IMR-90 (cell line): ENCODE measurements at regions not wholly inside any gene's neighbourhood (a gene's known extent, or its start where the extent isn't known, plus 50 kb on each side); places are given as distances from the start of the nearest gene placed in this dataset.

Experiments used
- ATAC-seq: fragments of 200-7000 bp; cut with Tn5 transposase; 2 replicates; pipeline ENCODE4 v1.9.1; 2020; ENCODE audit warnings: low read depth, mild to moderate bottlenecking, moderate library complexity
- BruUV-seq: library from RNA; stranded (reverse); fragments of 400-500 nt; replicated peaks from 2 replicates; lab custom pipeline; 2021; lab: Mats Ljungman, UMichigan
- CTCF ChIA-PET: fragments of 300-600 bp; formaldehyde crosslinking; extraction: SDS; loops from one replicate; lab custom pipeline; 2021; ENCODE audit warnings: antibody characterized with exemption; lab: Yijun Ruan, JAX
- POLR2A ChIA-PET: fragments of 300-600 bp; sonication (Branson Sonifier 250); formaldehyde crosslinking; loops from one replicate; lab custom pipeline; 2022; ENCODE audit warnings: antibody characterized with exemption; ENCODE audit not compliant: unreplicated experiment; lab: Charles Lee
- DNase-seq: peaks from one replicate; pipeline ENCODE4 v3.0.0; 2013
- H2AFZ ChIP-seq: replicated peaks from 2 replicates; pipeline ENCODE3; 2013; ENCODE audit warnings: low read length, mild to moderate bottlenecking; ENCODE audit not compliant: poor library complexity
- H2AK5ac ChIP-seq: 2 replicates; pipeline ENCODE4 v1.6.1; 2013; ENCODE audit warnings: low read depth, low read length, inconsistent platforms
- H2AK9ac ChIP-seq: replicated peaks from 2 replicates; pipeline ENCODE3; 2013; ENCODE audit warnings: mild to moderate bottlenecking, low read depth, low read length, moderate library complexity; ENCODE audit not compliant: poor library complexity
- H2BK120ac ChIP-seq: 2 replicates; pipeline ENCODE4 v1.6.1; 2013; ENCODE audit warnings: low read depth, low read length, inconsistent platforms
- H2BK15ac ChIP-seq: 3 replicates; pipeline ENCODE4 v1.6.1; 2013; ENCODE audit warnings: low read depth, low read length, inconsistent platforms
- H2BK20ac ChIP-seq: 2 replicates; pipeline ENCODE4 v1.6.1; 2013; ENCODE audit warnings: low read depth, mild to moderate bottlenecking, inconsistent platforms, low read length, moderate library complexity
- H2BK5ac ChIP-seq: 2 replicates; pipeline ENCODE4 v1.6.1; 2013; ENCODE audit warnings: mild to moderate bottlenecking, low read depth, low read length, inconsistent platforms; ENCODE audit not compliant: poor library complexity, severe bottlenecking
- H3K14ac ChIP-seq: replicated peaks from 2 replicates; pipeline ENCODE4 v1.6.1; 2013; ENCODE audit warnings: low read depth, low read length, inconsistent platforms
- H3K18ac ChIP-seq: 2 replicates; pipeline ENCODE4 v1.6.1; 2013; ENCODE audit warnings: low read depth, low read length, control low read depth
- H3K23ac ChIP-seq: 2 replicates; pipeline ENCODE4 v1.6.1; 2013; ENCODE audit warnings: low read depth, low read length, inconsistent platforms
- H3K27ac ChIP-seq: 2 replicates; pipeline ENCODE4 v1.5.1; 2013; ENCODE audit warnings: mild to moderate bottlenecking, control low read depth, low read length; ENCODE audit not compliant: insufficient read depth
- H3K27me3 ChIP-seq: 2 replicates; pipeline ENCODE4 v1.6.1; 2013; ENCODE audit warnings: low read length; ENCODE audit not compliant: control insufficient read depth, insufficient read depth
- H3K36me3 ChIP-seq: 2 replicates; pipeline ENCODE4 v1.6.1; 2013; ENCODE audit warnings: low read length, mixed read lengths; ENCODE audit not compliant: control insufficient read depth, insufficient read depth
- H3K4ac ChIP-seq: 2 replicates; pipeline ENCODE4 v1.6.1; 2013; ENCODE audit warnings: low read depth, low read length, inconsistent platforms
- H3K4me1 ChIP-seq: 2 replicates; pipeline ENCODE4 v1.6.1; 2013; ENCODE audit warnings: low read length, mixed read lengths; ENCODE audit not compliant: control insufficient read depth, insufficient read depth
- H3K4me2 ChIP-seq: 2 replicates; pipeline ENCODE4 v1.6.1; 2013; ENCODE audit warnings: low read depth, mild to moderate bottlenecking, control low read depth, low read length, moderate library complexity
- H3K4me3 ChIP-seq: 2 replicates; pipeline ENCODE4 v1.5.1; 2013; ENCODE audit warnings: low read depth, mild to moderate bottlenecking, control low read depth, low read length, moderate library complexity; ENCODE audit not compliant: insufficient read depth
- H3K56ac ChIP-seq: 2 replicates; pipeline ENCODE4 v1.6.1; 2013; ENCODE audit warnings: low read length, inconsistent platforms; ENCODE audit not compliant: insufficient read depth; ENCODE audit errors: extremely low read depth
- H3K79me1 ChIP-seq, 2 experiments: 2 replicates each; pipeline ENCODE4 v1.6.1; 2013; ENCODE audit warnings: low read length in 2 of 2, inconsistent platforms in 1 of 2, low read depth in 1 of 2
- H3K9ac ChIP-seq: 2 replicates; pipeline ENCODE4 v1.6.1; 2013; ENCODE audit warnings: low read depth, low read length, control low read depth
- H3K9me1 ChIP-seq: 2 replicates; pipeline ENCODE4 v1.6.1; 2013; ENCODE audit warnings: low read length, inconsistent platforms; ENCODE audit not compliant: insufficient read depth
- H3K9me3 ChIP-seq: 2 replicates; pipeline ENCODE4 v1.6.1; 2013; ENCODE audit warnings: low read length; ENCODE audit not compliant: control insufficient read depth, insufficient read depth
- H4K20me1 ChIP-seq: 2 replicates; pipeline ENCODE4 v1.6.1; 2013; ENCODE audit warnings: low read length, inconsistent platforms; ENCODE audit not compliant: insufficient read depth
- H4K5ac ChIP-seq: 2 replicates; pipeline ENCODE4 v1.6.1; 2013; ENCODE audit warnings: mild to moderate bottlenecking, low read depth, low read length, control low read depth
- H4K8ac ChIP-seq, 2 experiments: 2 replicates each; pipeline ENCODE4 v1.6.1; 2013; ENCODE audit warnings: low read depth in 2 of 2, low read length in 2 of 2, control low read depth in 1 of 2, inconsistent platforms in 1 of 2
- H4K91ac ChIP-seq: 2 replicates; pipeline ENCODE4 v1.6.1; 2013; ENCODE audit warnings: low read depth, low read length, inconsistent platforms; ENCODE audit not compliant: insufficient read depth
- CEBPB ChIP-seq: IDR thresholded peaks from 2 replicates; pipeline ENCODE4 v1.6.1; 2012; ENCODE audit warnings: low read depth, low read length, improper control_type of control experiment
- CTCF ChIP-seq: conservative IDR thresholded peaks from 2 replicates; pipeline ENCODE4 v1.5.1; 2012; ENCODE audit warnings: mild to moderate bottlenecking, low read depth, low read length, improper control_type of control experiment
- RAD21 ChIP-seq: IDR thresholded peaks from 2 replicates; pipeline ENCODE4 v1.6.1; 2012; ENCODE audit warnings: low read length, improper control_type of control experiment
- RCOR1 ChIP-seq: IDR thresholded peaks from 2 replicates; pipeline ENCODE4 v1.6.1; 2012; ENCODE audit warnings: mild to moderate bottlenecking, low read length, improper control_type of control experiment; ENCODE audit not compliant: insufficient replicate concordance
- SMC3 ChIP-seq: fragments of 150-350 bp; IDR thresholded peaks from 2 replicates; pipeline ENCODE4 v1.6.1; 2016; ENCODE audit warnings: low read depth, mild to moderate bottlenecking, antibody characterized with exemption, low read length, moderate library complexity
- WGBS, 2 experiments: methylation state at CpG; one replicate each; pipeline versions ENCODE4 v1.1.5 to v1.1.7; 2013; ENCODE audit warnings: missing lambda C conversion rate in 2 of 2; ENCODE audit not compliant: insufficient read length in 1 of 2; ENCODE audit errors: extremely low coverage in 2 of 2; 5-methylcytosine and 5-hydroxymethylcytosine counted together
- dilution Hi-C: fragments of 300-500 bp; cut with HindIII; formaldehyde crosslinking; loops from one replicate; pipeline ENCODE4 v1.14.3; 2018; ENCODE audit warnings: low sequenced_read_pairs; ENCODE audit not compliant: unreplicated experiment
- in situ Hi-C: fragments of 300-500 bp; cut with MboI; formaldehyde crosslinking; loops from 3 replicates; pipeline ENCODE4 v1.14.3; 2019; ENCODE audit warnings: low sequenced_read_pairs, inconsistent platforms, mixed read lengths
- intact Hi-C: fragments of 100-400 bp; cut with micrococcal nuclease; formaldehyde crosslinking; loops from 2 replicates; pipeline ENCODE4 v1.10.0; 2022

DNA sequence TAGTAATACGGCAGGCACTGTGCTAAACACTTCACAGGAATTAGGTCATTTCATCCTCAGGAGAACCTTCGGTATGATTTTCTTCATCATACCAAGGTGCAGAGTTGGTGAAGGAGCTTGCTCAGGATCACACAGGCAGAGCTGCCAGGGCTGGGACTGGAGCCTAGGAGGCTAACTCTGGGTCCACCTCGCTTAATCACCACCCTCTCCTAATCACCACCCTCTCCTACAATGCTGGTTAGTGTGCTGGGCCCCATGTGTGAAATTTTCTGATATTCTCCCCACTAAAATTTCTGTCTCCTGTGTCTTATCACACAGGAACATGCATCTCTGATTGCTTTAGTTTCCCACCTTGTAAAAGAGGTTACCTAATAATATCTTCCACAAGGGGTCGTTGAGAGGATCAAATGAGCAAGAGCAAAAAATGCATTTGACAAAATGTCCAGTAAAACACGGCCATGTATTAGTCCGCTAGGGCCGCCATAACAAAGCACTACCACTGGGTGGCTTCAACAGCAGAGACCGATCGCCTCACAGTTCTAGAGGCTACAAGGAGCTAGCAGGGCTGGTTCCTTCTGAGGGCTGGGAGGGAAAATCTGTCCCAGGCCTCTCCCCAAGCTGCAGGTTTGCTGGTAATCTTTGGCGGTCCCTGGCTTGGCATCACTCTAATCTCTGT, 128.2 kb upstream of the NFIB start:
- peaks cover 13% of the 10 kb centered on the region for H3K27me3 ChIP-seq
- H3K79me1 ChIP-seq: no peaks in the 10 kb centered on the region
- H3K4ac ChIP-seq: no peak overlapping the region
- H4K91ac ChIP-seq: no peak overlapping the region
- ATAC-seq: peak; percentile 42; the same call in 1 of the 2 replicates
- H2BK15ac ChIP-seq: no peak overlapping the region
- H4K8ac ChIP-seq: no peak overlapping the region
- no peaks in the 10 kb centered on the region for H3K9me1 ChIP-seq
- in situ Hi-C loops (loop anchor here (25.0 kb wide), 1 partner anchor 1405 kb away; no protein-coding TSS in a partner anchor), dilution Hi-C loops (loop anchor here (25.0 kb wide), 1 partner anchor 1005 kb away; no protein-coding TSS in a partner anchor), intact Hi-C loops (loop anchor here (5.0 kb wide), 1 partner anchor 325 kb away; no protein-coding TSS in a partner anchor)
- H3K9me3 ChIP-seq: no peaks in the 10 kb centered on the region
- no peak overlapping the region for H2AFZ ChIP-seq
- peaks cover 7% of the 10 kb centered on the region; the same call in 1 of the 2 replicates for H3K4me1 ChIP-seq
- no peak overlapping the region for H3K56ac ChIP-seq
- H2AK9ac ChIP-seq: no peak overlapping the region
- H3K4me3 ChIP-seq: no peak overlapping the region
- no peak overlapping the region for H2BK120ac ChIP-seq
- POLR2A ChIA-PET: no interaction called here
- H3K4me2 ChIP-seq: no peak overlapping the region
- DNase-seq: peak; percentile 5
- H3K23ac ChIP-seq: no peak overlapping the region
- H2AK5ac ChIP-seq: no peak overlapping the region
- no peak overlapping the region for H3K18ac ChIP-seq
- H4K5ac ChIP-seq: no peak overlapping the region
- H3K27ac ChIP-seq: no peak overlapping the region
- BruUV-seq: no TSS peak
- CTCF ChIA-PET: no interaction called here
- TF ChIP-seq CEBPB (no peak), RCOR1 (no peak), CTCF (peak; percentile 26; the same call in 1 of the 2 replicates), SMC3 (0 out of 2 replicates have a peak, but pooled peaks have one; percentile 9), RAD21 (peak; percentile 20; the same call in 1 of the 2 replicates)
- H4K20me1 ChIP-seq: no peaks in the 10 kb centered on the region
- no peak overlapping the region for H2BK20ac ChIP-seq
- H3K36me3 ChIP-seq: no peaks in the 10 kb centered on the region
- no peak overlapping the region for H3K14ac ChIP-seq
- H3K9ac ChIP-seq: no peak overlapping the region
- no peak overlapping the region for H2BK5ac ChIP-seq
- WGBS, 2 experiments: 96% methylated on average over 4 of the region's 10 CpGs; no CpG with 5 or more reads in 1 of the 2 experiments
